GM18505 (cell line): ENCODE measurements at regions not wholly inside any gene's neighbourhood (a gene's known extent, or its start where the extent isn't known, plus 50 kb on each side); places are given as distances from the start of the nearest gene placed in this dataset.

ENCODE experiments used
- ATAC-seq: cut with Tn5 transposase; IDR thresholded peaks from one replicate; pipeline ENCODE4 v1.9.1; 2021; ENCODE audit not compliant: unreplicated experiment
- POLR2A ChIP-seq: IDR thresholded peaks from 4 replicates; pipeline ENCODE4 v1.6.1; 2011; ENCODE audit warnings: borderline replicate concordance; ENCODE audit not compliant: insufficient read depth, insufficient read length; ENCODE audit errors: extremely low read depth

GRCh38 chr16:85387731-85388295, 225.3 kb upstream of the GSE1 start:
- ATAC-seq: no peak
- TF ChIP-seq POLR2A: no peak

GRCh38 chr16:85389679-85390470, 223.2 kb upstream of the GSE1 start:
- TF ChIP-seq POLR2A: no peak

GRCh38 chr16:85390511-85391174, 222.5 kb upstream of the GSE1 start:
- TF ChIP-seq POLR2A: no peak
- no peak for ATAC-seq

More at GRCh38 chr16:85389679-85390470, 223.2 kb upstream of the GSE1 start:
- ATAC-seq: no peak

- TF ChIP-seq POLR2A: no peak
- no peak for ATAC-seq
Observed at GRCh38 chr16:85391175-85391707, 221.9 kb upstream of the GSE1 start.

GRCh38 chr16:85391769-85392583, 221.1 kb upstream of the GSE1 start:
- TF ChIP-seq POLR2A: no peak
- no peak for ATAC-seq

- no peak for TF ChIP-seq POLR2A
- no peak for ATAC-seq
Observed at GRCh38 chr16:85392756-85393673, 220.1 kb upstream of the GSE1 start.

GRCh38 chr16:85393674-85394451, 219.3 kb upstream of the GSE1 start:
- TF ChIP-seq POLR2A: no peak
- ATAC-seq: no peak

GRCh38 chr16:85394456-85395206, 218.5 kb upstream of the GSE1 start:
- ATAC-seq: no peak
- TF ChIP-seq POLR2A: no peak

- no peak for TF ChIP-seq POLR2A
- no peak for ATAC-seq
Observed at GRCh38 chr16:85395207-85395912, 217.8 kb upstream of the GSE1 start.

GRCh38 chr16:85395913-85396878, 216.9 kb upstream of the GSE1 start:
- no peak for ATAC-seq
- no peak for TF ChIP-seq POLR2A
